GM19240 (cell line): ENCODE measurements at regions not wholly inside any gene's neighbourhood (a gene's known extent, or its start where the extent isn't known, plus 50 kb on each side); places are given as distances from the start of the nearest gene placed in this dataset.
"Not testable (repeated sequence)": the region's sequence is repeated elsewhere in the genome, so short reads cannot be mapped to it uniquely, and the experiment has no call there.

Experiments
- DNase-seq: peaks from one replicate; pipeline ENCODE4 v3.0.0; 2011; ENCODE audit warnings: low spot score; ENCODE audit not compliant: insufficient read length

- DNase-seq = no peak
Observed at GRCh38 chr16:85274501-85274900, 162.2 kb upstream of the CIBAR2 start.

- no peak for DNase-seq
Observed at GRCh38 chr16:85274924-85275323, 162.7 kb upstream of the CIBAR2 start.

- peak; percentile 89 for DNase-seq
Observed at GRCh38 chr16:85275533-85276249, 163.4 kb upstream of the CIBAR2 start.

GRCh38 chr16:85276258-85276657 is 164.0 kb upstream of the CIBAR2 start:
- DNase-seq = no peak

- DNase-seq = no peak
Observed at GRCh38 chr16:85276721-85277120, 164.4 kb upstream of the CIBAR2 start.

GRCh38 chr16:85278839-85279238 is 166.6 kb upstream of the CIBAR2 start:
- no peak for DNase-seq

- no peak for DNase-seq
Observed at GRCh38 chr16:85279402-85279801, 167.1 kb upstream of the CIBAR2 start.

- DNase-seq = no peak
Observed at GRCh38 chr16:85279825-85280545, 167.7 kb upstream of the CIBAR2 start.

GRCh38 chr16:85281181-85281580 is 168.9 kb upstream of the CIBAR2 start:
- DNase-seq = no peak

GRCh38 chr16:85282842-85283241 is 170.6 kb upstream of the CIBAR2 start:
- DNase-seq = no peak

GRCh38 chr16:85283305-85284050 is 171.2 kb upstream of the CIBAR2 start:
- no peak for DNase-seq

- DNase-seq = no peak
Observed at GRCh38 chr16:85284141-85284817, 172.0 kb upstream of the CIBAR2 start.

- DNase-seq = no peak
Observed at GRCh38 chr16:85285681-85286065, 173.4 kb upstream of the CIBAR2 start.

GRCh38 chr16:85286066-85286831 is 174.0 kb upstream of the CIBAR2 start:
- DNase-seq = no peak

GRCh38 chr16:85286951-85287814 is 174.9 kb upstream of the CIBAR2 start:
- DNase-seq = no peak

GRCh38 chr16:85287815-85288109 is 175.5 kb upstream of the CIBAR2 start:
- not testable (repeated sequence) for DNase-seq

- DNase-seq = no peak
Observed at GRCh38 chr16:85288341-85288868, 176.1 kb upstream of the CIBAR2 start.

GRCh38 chr16:85288869-85289660 is 176.8 kb upstream of the CIBAR2 start:
- no peak for DNase-seq
